Peyer's patch (tissue), 4 donors: ENCODE measurements at regions not wholly inside any gene's neighbourhood (a gene's known extent, or its start where the extent isn't known, plus 50 kb on each side); places are given as distances from the start of the nearest gene placed in this dataset.

Experiments
- CTCF ChIP-seq, 6 experiments: fragments of 450-650 bp in 4 of 6; fragments of 200-600 bp in 2 of 6; sonication (generic) in 1 of 6; IDR thresholded peaks; one replicate each; pipeline ENCODE4 v1.5.1; 2017 to 2019; ENCODE audit warnings: antibody characterized with exemption in 6 of 6, mild to moderate bottlenecking in 3 of 6, moderate library complexity in 1 of 6
- POLR2A ChIP-seq, 2 donors: fragments of 450-650 bp; IDR thresholded peaks; one replicate each; pipeline ENCODE4 v1.5.1; 2017; ENCODE audit warnings: antibody characterized with exemption in 2 of 2, mild to moderate bottlenecking in 2 of 2, moderate library complexity in 2 of 2

- TF ChIP-seq CTCF (IDR thresholded peaks at IDR 0.05) (no peak), POLR2A (IDR thresholded peaks at IDR 0.05) (no peak)
Observed at GRCh38 chr14:39880965-39881364, 448.7 kb upstream of the FBXO33 start.
